ENCODE measurements at regions not wholly inside any gene's neighbourhood (a gene's known extent, or its start where the extent isn't known, plus 50 kb on each side); places are given as distances from the start of the nearest gene placed in this dataset.

DNA sequence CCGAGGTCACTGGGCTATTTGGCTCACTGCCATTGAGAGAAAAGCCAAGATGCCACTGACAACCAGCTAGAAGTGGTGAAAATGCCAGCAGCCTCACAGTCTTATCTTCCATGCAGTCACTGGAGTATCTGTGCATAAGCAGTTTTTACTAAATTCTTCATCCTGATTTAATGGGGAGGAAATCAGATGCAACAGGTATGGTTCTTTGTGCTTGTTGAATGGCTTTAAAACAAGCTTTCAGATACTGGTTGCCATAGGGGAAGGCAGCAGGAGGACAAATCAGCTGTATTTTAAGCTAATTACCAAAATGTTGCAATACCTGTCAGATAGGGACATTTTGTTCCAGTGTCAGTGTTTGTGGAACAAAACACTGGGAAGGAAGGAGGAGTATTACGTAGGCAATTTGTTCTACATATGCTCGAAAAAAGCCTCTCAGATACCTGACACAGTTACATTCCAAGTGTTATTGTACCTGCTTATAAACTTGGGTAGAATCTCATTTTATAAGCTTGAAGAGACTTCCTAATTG lies 54.1 kb upstream of the ARHGAP5 start:
- DNase-seq (no peak), ATAC-seq (ENCODE audit: low read depth) (no peak)
- H3K4me1 ChIP-seq (ENCODE audit: control insufficient read depth, insufficient read depth, low read length): no peaks in the 10 kb centered on the region; the same call in 1 of the 2 replicates
- in situ Hi-C loops (cut with MboI; ENCODE audit: low sequenced_read_pairs) (no loop called here), intact Hi-C loops (cut with micrococcal nuclease) (no loop called here), dilution Hi-C loops (cut with HindIII; ENCODE audit: low sequenced_read_pairs, unreplicated experiment) (no loop called here)
- TF ChIP-seq, protein P1, sequence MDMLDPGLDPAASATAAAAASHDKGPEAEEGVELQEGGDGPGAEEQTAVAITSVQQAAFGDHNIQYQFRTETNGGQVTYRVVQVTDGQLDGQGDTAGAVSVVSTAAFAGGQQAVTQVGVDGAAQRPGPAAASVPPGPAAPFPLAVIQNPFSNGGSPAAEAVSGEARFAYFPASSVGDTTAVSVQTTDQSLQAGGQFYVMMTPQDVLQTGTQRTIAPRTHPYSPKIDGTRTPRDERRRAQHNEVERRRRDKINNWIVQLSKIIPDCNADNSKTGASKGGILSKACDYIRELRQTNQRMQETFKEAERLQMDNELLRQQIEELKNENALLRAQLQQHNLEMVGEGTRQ (IDR thresholded peaks at IDR 0.05; ENCODE audit: low read depth, low read length): no peak
- TF ChIP-seq POLR2A (IDR thresholded peaks at IDR 0.05; ENCODE audit: low read depth, low read length) (no peak), FOS (IDR thresholded peaks at IDR 0.05; ENCODE audit: low read depth, low read length) (no peak), RCOR1 (IDR thresholded peaks at IDR 0.05; ENCODE audit: insufficient replicate concordance, low read length) (no peak), MXI1 (IDR thresholded peaks at IDR 0.05; ENCODE audit: borderline replicate concordance, low read depth, low read length) (no peak), RFX5 (IDR thresholded peaks at IDR 0.05; ENCODE audit: low read depth, low read length) (no peak), BHLHE40 (IDR thresholded peaks at IDR 0.05; ENCODE audit: low read depth, low read length) (no peak), CHD1 (IDR thresholded peaks at IDR 0.05; ENCODE audit: low read depth, low read length) (no peak), NFE2L2 (IDR thresholded peaks at IDR 0.05; ENCODE audit: low read depth, low read length) (no peak)
- TF ChIP-seq, protein P2, sequence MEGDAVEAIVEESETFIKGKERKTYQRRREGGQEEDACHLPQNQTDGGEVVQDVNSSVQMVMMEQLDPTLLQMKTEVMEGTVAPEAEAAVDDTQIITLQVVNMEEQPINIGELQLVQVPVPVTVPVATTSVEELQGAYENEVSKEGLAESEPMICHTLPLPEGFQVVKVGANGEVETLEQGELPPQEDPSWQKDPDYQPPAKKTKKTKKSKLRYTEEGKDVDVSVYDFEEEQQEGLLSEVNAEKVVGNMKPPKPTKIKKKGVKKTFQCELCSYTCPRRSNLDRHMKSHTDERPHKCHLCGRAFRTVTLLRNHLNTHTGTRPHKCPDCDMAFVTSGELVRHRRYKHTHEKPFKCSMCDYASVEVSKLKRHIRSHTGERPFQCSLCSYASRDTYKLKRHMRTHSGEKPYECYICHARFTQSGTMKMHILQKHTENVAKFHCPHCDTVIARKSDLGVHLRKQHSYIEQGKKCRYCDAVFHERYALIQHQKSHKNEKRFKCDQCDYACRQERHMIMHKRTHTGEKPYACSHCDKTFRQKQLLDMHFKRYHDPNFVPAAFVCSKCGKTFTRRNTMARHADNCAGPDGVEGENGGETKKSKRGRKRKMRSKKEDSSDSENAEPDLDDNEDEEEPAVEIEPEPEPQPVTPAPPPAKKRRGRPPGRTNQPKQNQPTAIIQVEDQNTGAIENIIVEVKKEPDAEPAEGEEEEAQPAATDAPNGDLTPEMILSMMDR (conservative IDR thresholded peaks at IDR 0.05; ENCODE audit: low read depth, low read length): no peak
- POLR2A ChIA-PET (ENCODE audit: unreplicated experiment): no interaction called here
- WGBS, 2 experiments (ENCODE audit: extremely low coverage in 2 of 2, insufficient read length in 1 of 2): 86% methylated on average over 1 of the region's 3 CpGs; no CpG with 5 or more reads in 1 of the 2 experiments
- H4K5ac ChIP-seq (ENCODE audit: low read depth, low read length): no peak overlapping the region
- H2AK9ac ChIP-seq (replicated peaks; ENCODE audit: low read depth, low read length, poor library complexity): no peak overlapping the region
- H3K79me1 ChIP-seq (ENCODE audit: low read depth in 1 of 2, low read length in 2 of 2): no peaks in the 10 kb centered on the region
- H2BK5ac ChIP-seq (ENCODE audit: low read depth, low read length, poor library complexity, severe bottlenecking): no peak overlapping the region
- H3K27ac ChIP-seq (ENCODE audit: insufficient read depth, low read length): no peak overlapping the region
- CTCF ChIA-PET: no interaction called here
- no peak overlapping the region for H3K9ac ChIP-seq (ENCODE audit: low read depth, low read length)
- no peak overlapping the region for H2AK5ac ChIP-seq (ENCODE audit: low read depth, low read length)
- no peaks in the 10 kb centered on the region for H3K9me3 ChIP-seq (ENCODE audit: control insufficient read depth, insufficient read depth, low read length)
- H2BK120ac ChIP-seq (ENCODE audit: low read depth, low read length): no peak overlapping the region
- H4K20me1 ChIP-seq (ENCODE audit: insufficient read depth, low read length): no peaks in the 10 kb centered on the region
- no peak overlapping the region for H2BK20ac ChIP-seq (ENCODE audit: low read depth, low read length)
- H3K4me3 ChIP-seq (ENCODE audit: insufficient read depth, low read depth, low read length): no peak overlapping the region
- H3K36me3 ChIP-seq (ENCODE audit: control insufficient read depth, insufficient read depth, low read length): no peaks in the 10 kb centered on the region
- no peak overlapping the region for H3K4me2 ChIP-seq (ENCODE audit: low read depth, low read length)
- no peak overlapping the region for H3K56ac ChIP-seq (ENCODE audit: extremely low read depth, insufficient read depth, low read length)
- H3K14ac ChIP-seq (replicated peaks; ENCODE audit: low read depth, low read length): no peak overlapping the region
- no TSS peak for BruUV-seq (replicated peaks)
- H4K91ac ChIP-seq (ENCODE audit: insufficient read depth, low read depth, low read length): no peak overlapping the region
- H3K27me3 ChIP-seq (ENCODE audit: control insufficient read depth, insufficient read depth, low read length): peaks cover 5% of the 10 kb centered on the region
- no peak overlapping the region for H3K4ac ChIP-seq (ENCODE audit: low read depth, low read length)
- H3K9me1 ChIP-seq (ENCODE audit: insufficient read depth, low read length): no peaks in the 10 kb centered on the region
- no peak overlapping the region for H2BK15ac ChIP-seq (ENCODE audit: low read depth, low read length)
- H2AFZ ChIP-seq (replicated peaks; ENCODE audit: low read length, poor library complexity): no peak overlapping the region
- no peak overlapping the region for H3K18ac ChIP-seq (ENCODE audit: low read depth, low read length)
- H3K23ac ChIP-seq (ENCODE audit: low read depth, low read length): no peak overlapping the region
- H4K8ac ChIP-seq (ENCODE audit: low read depth in 2 of 2, low read length in 2 of 2): no peak overlapping the region
